Renal cortical epithelial cell (primary cell): ENCODE measurements at regions not wholly inside any gene's neighbourhood (a gene's known extent, or its start where the extent isn't known, plus 50 kb on each side); places are given as distances from the start of the nearest gene placed in this dataset.
A peak's percentile ranks its signal among the peaks of the same experiment; 100 is the strongest.
"Not testable (repeated sequence)": the region's sequence is repeated elsewhere in the genome, so short reads cannot be mapped to it uniquely, and the experiment has no call there.

Source experiments
- DNase-seq: peaks from one replicate; pipeline ENCODE4 v3.0.0-alpha.2; 2011; ENCODE audit warnings: low read depth

GRCh38 chr10:53079283-53079682 lies 306.7 kb upstream of the MBL2 start:
- no peak for DNase-seq

GRCh38 chr10:53076948-53077347 lies 304.4 kb upstream of the MBL2 start:
- no peak for DNase-seq

GRCh38 chr10:53075469-53075868 lies 302.9 kb upstream of the MBL2 start:
- no peak for DNase-seq

GRCh38 chr10:53072144-53072543 lies 299.6 kb upstream of the MBL2 start:
- no peak for DNase-seq

GRCh38 chr10:53071505-53072125 lies 299.0 kb upstream of the MBL2 start:
- DNase-seq = no peak

- no peak for DNase-seq
Measured at GRCh38 chr10:53069013-53069412, 296.4 kb upstream of the MBL2 start.

- no peak for DNase-seq
Measured at GRCh38 chr10:53064614-53065013, 292.0 kb upstream of the MBL2 start.

- DNase-seq = no peak
Measured at GRCh38 chr10:53063805-53064204, 291.2 kb upstream of the MBL2 start.

GRCh38 chr10:53052521-53053164 lies 280.1 kb upstream of the MBL2 start:
- peak; percentile 60 for DNase-seq

- no peak for DNase-seq
Measured at GRCh38 chr10:53045315-53045714, 272.7 kb upstream of the MBL2 start.

- not testable (repeated sequence) for DNase-seq
Measured at GRCh38 chr10:53035823-53036222, 263.2 kb upstream of the MBL2 start.

- DNase-seq = no peak
Measured at GRCh38 chr10:53033396-53033795, 260.8 kb upstream of the MBL2 start.

GRCh38 chr10:53029872-53030849 lies 257.6 kb upstream of the MBL2 start:
- peak; percentile 88 for DNase-seq

GRCh38 chr10:53029449-53029848 lies 256.9 kb upstream of the MBL2 start:
- no peak for DNase-seq

GRCh38 chr10:53025765-53026164 lies 253.2 kb upstream of the MBL2 start:
- DNase-seq = not testable (repeated sequence)

- DNase-seq = peak; percentile 74
Measured at GRCh38 chr10:53025172-53025711, 252.7 kb upstream of the MBL2 start.

GRCh38 chr10:53023411-53023810 lies 250.8 kb upstream of the MBL2 start:
- no peak for DNase-seq

- DNase-seq = peak; percentile 40
Measured at GRCh38 chr10:53022611-53023088, 250.1 kb upstream of the MBL2 start.

- DNase-seq = no peak
Measured at GRCh38 chr10:53013201-53013810, 240.7 kb upstream of the MBL2 start.

- DNase-seq = no peak
Measured at GRCh38 chr10:53009961-53010907, 237.7 kb upstream of the MBL2 start.

- no peak for DNase-seq
Measured at GRCh38 chr10:53007527-53007842, 234.9 kb upstream of the MBL2 start.
